HUES6 (cell line): ENCODE measurements at regions not wholly inside any gene's neighbourhood (a gene's known extent, or its start where the extent isn't known, plus 50 kb on each side); places are given as distances from the start of the nearest gene placed in this dataset.

Experiments used
- H3K27ac ChIP-seq: 2 replicates; pipeline ENCODE4 v1.7.0; 2013; ENCODE audit warnings: low read depth, mild to moderate bottlenecking, low read length, inconsistent platforms
- H3K27me3 ChIP-seq: 2 replicates; pipeline ENCODE4 v1.6.1; 2013; ENCODE audit warnings: low read length; ENCODE audit not compliant: control insufficient read depth, insufficient read depth
- H3K36me3 ChIP-seq: 2 replicates; pipeline ENCODE4 v1.6.1; 2013; ENCODE audit warnings: low read length; ENCODE audit not compliant: control insufficient read depth, insufficient read depth
- H3K4me1 ChIP-seq: 2 replicates; pipeline ENCODE4 v1.6.1; 2013; ENCODE audit warnings: low read length; ENCODE audit not compliant: control insufficient read depth, insufficient read depth
- H3K4me3 ChIP-seq: 2 replicates; pipeline ENCODE4 v1.5.1; 2013; ENCODE audit warnings: low read depth, low read length
- H3K9ac ChIP-seq: one replicate; pipeline ENCODE4 v1.6.1; 2013; ENCODE audit warnings: mild to moderate bottlenecking, low read length
- H3K9me3 ChIP-seq: 2 replicates; pipeline ENCODE4 v1.6.1; 2013; ENCODE audit warnings: low read depth, low read length; ENCODE audit not compliant: control insufficient read depth, insufficient read depth

DNA sequence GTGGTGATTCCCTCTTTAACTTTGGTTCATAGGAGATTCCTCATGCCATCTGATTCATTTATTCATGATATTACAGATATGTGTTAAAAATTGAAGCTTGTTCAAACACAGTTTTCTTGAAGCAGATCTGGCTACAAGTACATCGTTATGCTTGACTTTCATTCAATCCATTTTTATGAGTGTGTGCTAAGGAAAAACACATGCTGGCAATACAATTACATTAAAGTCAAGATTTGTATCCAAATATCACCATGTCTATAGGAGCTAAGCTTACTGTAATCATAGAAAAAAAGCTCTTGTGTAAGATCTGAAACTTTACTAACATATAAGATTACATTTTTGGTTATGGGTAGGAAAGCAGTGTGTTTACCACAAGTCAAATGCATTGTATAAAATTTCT lies 151.8 kb upstream of the FAT1 start:
- H3K27ac ChIP-seq: no peak overlapping the region
- H3K27me3 ChIP-seq: no peaks in the 10 kb centered on the region
- H3K36me3 ChIP-seq: no peaks in the 10 kb centered on the region
- H3K4me1 ChIP-seq: no peaks in the 10 kb centered on the region
- H3K4me3 ChIP-seq: no peak overlapping the region
- no peak overlapping the region for H3K9ac ChIP-seq
- H3K9me3 ChIP-seq: peaks cover 5% of the 10 kb centered on the region

DNA sequence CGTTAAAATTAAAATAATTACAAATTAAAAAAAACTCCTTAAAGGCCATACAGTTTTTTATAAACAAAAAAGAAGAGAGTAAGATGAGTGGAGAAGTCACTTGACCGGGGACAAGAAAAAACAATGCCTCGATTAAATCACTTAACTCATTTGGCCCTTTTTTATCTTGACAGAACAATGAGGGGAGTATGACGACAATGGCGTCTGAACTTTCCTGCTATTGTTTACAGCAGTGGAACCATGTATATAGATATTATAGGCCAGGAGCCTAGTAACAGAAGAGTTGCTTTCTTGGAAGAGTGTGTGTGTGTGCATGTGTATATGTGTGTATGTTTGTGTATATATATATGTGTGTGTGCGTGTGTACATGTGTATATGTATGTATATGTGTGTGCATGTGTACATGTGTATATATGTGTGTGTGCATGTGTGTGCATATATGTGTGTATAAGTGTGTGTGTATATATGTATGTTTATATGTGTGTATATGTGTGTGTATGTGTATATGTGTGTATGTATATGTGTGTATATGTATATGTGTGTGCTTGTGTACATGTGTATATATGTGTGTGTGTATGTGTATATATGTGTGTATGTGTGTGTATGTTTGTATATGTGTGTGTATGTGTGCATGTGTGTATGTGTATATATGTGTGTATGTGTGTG lies 153.4 kb upstream of the FAT1 start:
- H3K27me3 ChIP-seq: no peaks in the 10 kb centered on the region
- no peak overlapping the region for H3K9ac ChIP-seq
- H3K36me3 ChIP-seq: no peaks in the 10 kb centered on the region
- peaks cover 5% of the 10 kb centered on the region for H3K9me3 ChIP-seq
- no peak overlapping the region for H3K27ac ChIP-seq
- no peak overlapping the region for H3K4me3 ChIP-seq
- H3K4me1 ChIP-seq: no peaks in the 10 kb centered on the region

DNA sequence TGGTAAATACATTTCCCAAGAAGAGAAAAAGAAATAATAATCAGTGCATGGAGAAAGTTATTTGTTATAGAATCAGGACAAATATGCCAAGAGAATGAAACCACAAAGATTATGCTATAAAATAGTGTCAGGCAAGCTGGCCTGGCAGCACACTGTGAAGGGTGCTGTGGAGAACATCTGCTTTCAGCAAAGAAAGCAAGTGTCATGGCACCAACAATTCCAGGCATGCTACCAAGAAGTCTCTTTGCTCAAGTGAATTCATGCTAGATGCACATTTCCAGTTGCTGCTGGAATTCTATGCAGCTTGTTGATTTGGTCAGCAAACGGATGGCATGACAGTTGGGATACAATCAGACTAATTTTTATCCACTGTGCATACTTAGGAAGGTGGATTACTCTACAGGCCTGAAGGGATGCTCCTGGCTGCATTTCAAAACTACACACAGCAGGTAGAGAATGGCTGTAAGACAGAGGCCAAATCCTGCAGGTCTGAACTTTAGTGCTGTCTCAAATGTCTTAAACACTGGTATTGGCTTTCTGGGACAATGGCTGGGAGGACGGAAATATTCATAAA lies 154.6 kb upstream of the FAT1 start:
- Histone ChIP-seq H3K27ac (no peak overlapping the region), H3K4me1 (no peaks in the 10 kb centered on the region), H3K27me3 (no peaks in the 10 kb centered on the region), H3K4me3 (no peak overlapping the region), H3K36me3 (no peaks in the 10 kb centered on the region), H3K9ac (no peak overlapping the region), H3K9me3 (no peaks in the 10 kb centered on the region)

DNA sequence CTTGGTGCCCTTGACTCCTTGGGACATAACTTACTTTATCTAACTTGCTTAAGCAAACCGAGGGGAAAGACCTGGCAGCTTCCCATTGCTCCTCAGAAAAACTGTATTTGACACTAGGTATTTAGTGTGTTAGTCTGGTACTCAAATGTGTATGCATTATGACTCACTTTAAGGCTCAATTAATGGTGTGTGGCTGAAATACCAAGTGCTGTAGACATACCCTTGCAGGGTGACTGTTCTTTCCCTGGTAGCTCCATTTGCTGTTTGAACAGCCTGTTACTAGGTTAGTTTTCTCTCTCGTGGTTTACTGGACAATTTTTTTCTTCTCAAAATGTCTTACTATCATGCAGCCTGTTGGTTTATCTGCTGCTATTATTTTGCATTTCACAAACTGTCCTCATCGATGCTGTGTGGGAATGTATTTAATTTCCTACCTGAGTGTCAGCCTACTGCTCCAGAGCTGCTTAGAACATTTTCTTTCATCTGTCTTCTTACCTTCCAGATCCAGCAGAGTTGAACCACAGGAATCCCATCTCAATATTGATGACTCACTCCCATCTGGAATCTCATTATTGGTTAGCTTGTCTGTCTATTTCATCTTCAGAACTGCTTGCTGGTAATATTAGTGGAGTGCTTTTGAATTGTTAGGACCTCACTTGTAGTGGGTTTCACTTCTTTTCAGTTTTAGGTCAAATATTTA lies 158.0 kb upstream of the FAT1 start:
- H3K27ac ChIP-seq: no peak overlapping the region
- H3K9ac ChIP-seq: no peak overlapping the region
- H3K27me3 ChIP-seq: no peaks in the 10 kb centered on the region
- H3K9me3 ChIP-seq: no peaks in the 10 kb centered on the region
- H3K4me3 ChIP-seq: no peak overlapping the region
- no peaks in the 10 kb centered on the region for H3K36me3 ChIP-seq
- no peaks in the 10 kb centered on the region for H3K4me1 ChIP-seq

DNA sequence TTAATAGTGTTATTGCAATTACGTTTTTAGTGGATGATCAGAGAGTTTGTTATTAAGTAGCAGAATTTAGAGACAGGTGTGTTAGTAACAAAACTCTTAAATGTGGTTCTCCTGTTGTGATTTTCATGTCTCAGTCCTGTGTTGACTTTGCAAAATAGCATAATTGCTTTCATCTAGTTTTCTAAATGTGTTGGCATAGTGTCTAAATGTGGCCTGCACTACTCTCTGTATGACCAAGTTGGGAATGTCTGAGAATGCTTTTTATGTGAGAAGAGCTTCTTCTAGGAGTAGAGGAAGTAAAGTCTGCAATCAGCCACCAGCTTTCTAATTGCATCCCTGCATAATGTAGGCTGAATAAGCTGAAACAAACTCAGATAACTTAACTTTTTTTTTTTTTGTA lies 158.6 kb upstream of the FAT1 start:
- no peak overlapping the region for H3K4me3 ChIP-seq
- H3K27me3 ChIP-seq: no peaks in the 10 kb centered on the region
- peaks cover 6% of the 10 kb centered on the region for H3K4me1 ChIP-seq
- no peak overlapping the region for H3K9ac ChIP-seq
- H3K9me3 ChIP-seq: no peaks in the 10 kb centered on the region
- no peaks in the 10 kb centered on the region for H3K36me3 ChIP-seq
- H3K27ac ChIP-seq: no peak overlapping the region

DNA sequence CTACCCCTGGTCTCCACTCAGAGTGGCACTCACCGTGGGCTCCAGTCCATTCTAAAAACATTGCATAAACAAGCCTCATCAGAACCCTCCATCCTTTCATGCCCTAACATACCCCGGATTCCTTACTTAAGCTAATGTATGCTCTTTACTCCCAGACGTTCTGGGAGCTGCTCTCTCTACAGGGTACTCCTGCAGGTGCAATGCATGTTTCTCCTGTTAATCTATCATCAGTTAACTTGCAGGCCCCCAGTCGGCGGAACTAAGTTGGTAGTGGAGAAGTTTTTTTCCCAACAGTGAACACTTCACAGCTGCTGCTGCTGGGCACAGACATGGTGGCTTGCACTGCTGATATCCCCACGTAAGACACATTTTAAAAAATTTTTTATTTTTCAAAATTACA lies 161.6 kb upstream of the FAT1 start:
- Histone ChIP-seq H3K9ac (no peak overlapping the region), H3K27me3 (no peaks in the 10 kb centered on the region), H3K4me3 (no peak overlapping the region), H3K4me1 (peaks cover 8% of the 10 kb centered on the region), H3K27ac (no peak overlapping the region), H3K9me3 (peaks cover 4% of the 10 kb centered on the region; the same call in 1 of the 2 replicates), H3K36me3 (no peaks in the 10 kb centered on the region)

DNA sequence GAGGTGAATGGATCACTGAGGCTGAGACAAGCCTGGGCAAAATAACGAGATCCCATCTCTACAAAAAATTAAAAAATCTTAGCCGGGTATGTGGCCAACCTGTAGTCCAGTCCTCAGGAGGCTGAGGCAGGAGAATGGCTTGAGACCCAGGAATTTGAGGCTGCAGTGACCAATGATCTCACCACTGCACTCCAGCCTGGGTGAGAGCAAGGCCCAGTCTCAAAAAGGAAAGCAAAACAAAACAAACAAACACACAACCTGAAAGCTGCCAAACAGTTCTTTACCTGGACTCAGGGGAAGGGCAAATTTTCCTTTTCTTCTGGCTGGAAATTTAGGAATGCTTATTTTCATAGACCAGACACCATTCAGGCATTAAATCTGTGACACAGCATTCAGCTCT lies 163.1 kb upstream of the FAT1 start:
- Histone ChIP-seq H3K27ac (no peak overlapping the region), H3K9ac (no peak overlapping the region), H3K27me3 (no peaks in the 10 kb centered on the region), H3K9me3 (peaks cover 4% of the 10 kb centered on the region; the same call in 1 of the 2 replicates), H3K4me1 (peaks cover 8% of the 10 kb centered on the region), H3K36me3 (no peaks in the 10 kb centered on the region), H3K4me3 (no peak overlapping the region)

DNA sequence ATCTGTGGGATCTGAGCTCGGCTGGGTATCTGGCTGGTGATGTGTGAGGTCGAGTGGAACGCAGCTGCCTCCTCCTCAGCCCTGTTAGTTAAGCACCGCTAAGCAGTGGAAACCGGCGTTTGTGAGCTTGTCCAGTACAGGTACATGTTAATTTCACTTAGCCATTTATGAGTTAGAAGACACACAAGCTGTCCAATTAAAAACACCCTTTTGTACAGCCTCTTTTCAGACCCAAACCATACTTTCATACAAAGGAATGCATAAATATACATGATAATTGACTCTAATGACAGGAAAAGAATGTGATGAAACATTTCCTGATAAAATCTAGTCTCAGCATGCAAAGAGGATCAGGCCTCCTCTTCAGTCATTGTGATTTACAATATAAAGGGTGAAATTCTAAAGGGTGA lies 163.6 kb upstream of the FAT1 start:
- no peak overlapping the region for H3K4me3 ChIP-seq
- H3K27ac ChIP-seq: no peak overlapping the region
- peaks cover 4% of the 10 kb centered on the region; the same call in 1 of the 2 replicates for H3K9me3 ChIP-seq
- no peaks in the 10 kb centered on the region for H3K36me3 ChIP-seq
- H3K4me1 ChIP-seq: peaks cover 8% of the 10 kb centered on the region
- no peaks in the 10 kb centered on the region for H3K27me3 ChIP-seq
- H3K9ac ChIP-seq: no peak overlapping the region

DNA sequence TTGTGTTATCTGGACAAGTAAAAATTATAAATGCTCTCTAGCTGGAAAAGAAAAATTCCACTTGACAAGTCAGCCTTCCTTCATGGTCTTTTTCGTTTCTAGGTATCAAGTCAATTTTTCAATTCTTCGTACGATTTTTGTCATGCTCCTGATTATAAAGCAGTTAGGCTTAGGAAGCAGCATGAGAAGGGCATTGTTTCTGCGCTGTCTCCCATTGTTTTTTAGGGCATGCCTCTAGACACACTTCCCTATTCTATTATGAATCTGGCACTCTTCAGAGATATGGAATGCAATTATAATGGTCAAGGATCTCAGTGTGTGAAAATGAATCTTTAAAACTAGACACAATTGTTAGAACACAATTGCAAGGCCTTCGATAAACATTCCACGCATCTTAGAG lies 164.1 kb upstream of the FAT1 start:
- peaks cover 8% of the 10 kb centered on the region for H3K4me1 ChIP-seq
- no peak overlapping the region for H3K4me3 ChIP-seq
- no peak overlapping the region for H3K27ac ChIP-seq
- no peak overlapping the region for H3K9ac ChIP-seq
- H3K9me3 ChIP-seq: peaks cover 4% of the 10 kb centered on the region; the same call in 1 of the 2 replicates
- no peaks in the 10 kb centered on the region for H3K27me3 ChIP-seq
- no peaks in the 10 kb centered on the region for H3K36me3 ChIP-seq

DNA sequence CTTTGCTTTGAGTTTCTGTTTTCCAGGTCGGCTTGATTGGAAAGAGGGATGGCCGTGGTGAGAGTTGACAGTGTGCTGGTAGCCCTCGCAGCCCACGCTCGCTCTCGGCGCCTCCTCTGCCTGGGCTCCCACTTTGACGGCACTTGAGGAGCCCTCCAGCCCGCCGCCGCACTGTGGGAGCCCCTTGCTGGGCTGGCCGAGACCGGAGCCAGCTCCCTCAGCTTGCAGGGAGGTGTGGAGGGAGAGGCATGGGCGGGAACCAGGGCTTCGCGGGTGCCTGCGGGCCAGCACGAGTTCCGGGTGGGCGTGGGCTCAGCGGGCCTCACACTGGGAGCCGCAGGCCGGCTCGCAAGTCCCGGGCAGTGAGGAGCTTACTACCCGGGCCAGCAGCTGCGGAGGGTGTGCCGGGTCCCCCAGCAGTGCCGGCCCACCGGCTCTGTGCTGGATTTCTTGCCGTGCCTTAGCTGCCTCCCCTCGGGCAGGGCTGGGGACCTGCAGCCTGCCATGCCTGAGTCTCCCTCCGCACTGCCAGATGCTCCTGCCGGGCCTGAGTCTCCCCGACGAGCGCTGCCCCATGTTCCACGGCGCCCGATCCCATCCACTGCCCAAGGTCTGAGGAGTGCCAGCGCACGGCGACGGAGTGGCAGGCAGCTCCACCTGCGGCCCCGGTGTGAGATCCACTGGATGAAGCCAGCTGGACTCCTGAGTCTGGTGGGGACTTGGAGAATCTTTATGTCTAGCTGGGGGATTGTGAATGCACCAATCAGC lies 166.4 kb upstream of the FAT1 start:
- H3K27me3 ChIP-seq: no peaks in the 10 kb centered on the region
- no peak overlapping the region for H3K4me3 ChIP-seq
- peaks cover 4% of the 10 kb centered on the region; the same call in 1 of the 2 replicates for H3K9me3 ChIP-seq
- no peaks in the 10 kb centered on the region for H3K36me3 ChIP-seq
- H3K4me1 ChIP-seq: peaks cover 8% of the 10 kb centered on the region
- no peak overlapping the region for H3K27ac ChIP-seq
- no peak overlapping the region for H3K9ac ChIP-seq
